HG03103 (cell line): ENCODE measurements at regions not wholly inside any gene's neighbourhood (a gene's known extent, or its start where the extent isn't known, plus 50 kb on each side); places are given as distances from the start of the nearest gene placed in this dataset.
"Not testable (repeated sequence)": the region's sequence is repeated elsewhere in the genome, so short reads cannot be mapped to it uniquely, and the experiment has no call there.

Experiments used
- ATAC-seq: cut with Tn5 transposase; IDR thresholded peaks from one replicate; pipeline ENCODE4 v1.9.1; 2021; ENCODE audit warnings: low read depth; ENCODE audit not compliant: unreplicated experiment

GRCh38 chr4:151459375-151459774 lies 50.4 kb downstream of the FHIP1A start:
- ATAC-seq, result no peak

DNA sequence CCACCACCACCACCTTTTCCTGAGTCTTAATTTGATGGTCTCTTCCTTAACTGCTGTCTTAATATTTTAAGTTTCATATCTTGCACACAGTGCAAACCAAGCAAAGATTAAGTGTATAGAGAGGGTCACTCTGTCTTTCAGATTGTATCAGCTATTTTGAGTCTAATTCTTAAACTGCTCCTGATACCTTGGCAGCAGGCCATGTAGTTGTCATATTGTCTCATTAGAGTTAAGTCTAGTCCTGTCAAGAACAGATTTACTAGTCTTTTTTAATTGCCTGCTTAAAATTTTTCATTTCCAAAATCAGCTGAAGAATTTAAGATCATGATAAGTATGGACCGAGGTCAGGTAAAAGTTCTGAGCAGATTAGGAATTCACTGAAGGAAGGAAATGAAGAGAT lies 51.5 kb downstream of the FHIP1A start:
- no peak for ATAC-seq

- no peak for ATAC-seq
Measured at GRCh38 chr4:151462554-151462953, 53.6 kb downstream of the FHIP1A start.

DNA sequence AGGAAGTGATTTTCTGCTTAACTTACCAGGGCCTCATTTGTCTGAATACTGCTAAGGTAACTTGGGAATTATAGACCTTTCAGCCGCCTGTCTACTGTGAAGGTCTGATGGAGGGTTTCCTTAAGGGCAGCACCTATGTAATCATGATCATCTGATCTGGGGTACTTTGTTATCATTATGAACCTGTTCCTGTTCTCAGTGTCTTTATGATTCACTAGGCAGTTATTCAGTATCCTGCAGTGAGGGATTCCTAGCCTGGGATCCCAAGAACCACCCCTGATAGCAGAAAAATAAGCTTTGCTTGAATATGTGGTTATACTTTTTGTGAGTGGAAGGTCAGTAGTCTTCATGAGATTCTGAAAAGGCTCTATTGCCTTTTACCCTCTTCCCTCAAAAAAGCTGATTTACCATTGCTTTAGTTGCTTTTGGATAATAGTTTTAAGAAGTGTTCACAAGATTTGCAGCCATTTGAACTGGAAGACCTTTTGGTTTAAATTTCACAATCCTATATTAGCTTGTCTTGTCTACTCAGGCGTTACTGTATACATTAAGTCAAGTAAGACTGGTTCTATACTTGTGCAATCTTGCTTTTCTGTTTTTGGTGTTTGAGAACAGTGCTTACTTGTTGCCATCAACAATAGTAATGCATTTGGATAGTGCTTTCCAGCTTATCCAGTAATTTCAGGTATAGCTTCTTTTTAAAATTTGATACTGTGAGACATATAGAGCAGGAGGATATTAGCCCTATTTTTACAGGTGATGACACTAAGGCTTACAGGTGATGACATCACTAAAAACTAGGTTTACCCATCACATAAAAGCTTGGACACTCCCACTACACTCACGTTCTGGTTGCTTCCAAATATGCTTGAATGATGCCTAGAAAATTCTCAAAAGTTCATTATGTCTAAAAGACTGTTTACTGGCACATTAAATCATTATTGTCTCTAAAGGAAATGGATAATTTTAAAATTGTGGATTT lies 60.0 kb downstream of the FHIP1A start:
- ATAC-seq, result no peak

GRCh38 chr4:151469970-151470369 lies 61.0 kb downstream of the FHIP1A start:
- no peak for ATAC-seq

DNA sequence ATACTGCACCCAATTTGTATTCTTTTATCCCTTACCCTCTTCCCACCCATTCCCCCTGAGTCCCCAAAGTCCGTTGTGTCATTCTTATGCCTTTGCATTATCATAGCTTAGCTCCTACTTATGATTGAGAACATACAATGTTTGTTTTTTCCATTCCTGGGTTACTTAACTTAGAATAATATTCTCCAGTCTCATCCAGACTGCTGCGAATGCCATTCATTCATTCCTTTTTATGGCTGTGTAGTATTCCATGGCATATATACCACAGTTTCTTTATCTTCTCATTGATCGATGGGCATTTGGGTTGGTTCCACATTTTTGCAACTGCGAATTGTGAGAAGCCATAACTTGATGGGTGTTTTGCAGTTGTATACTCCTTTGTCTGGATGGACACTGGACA lies 62.8 kb downstream of the FHIP1A start:
- no peak for ATAC-seq

DNA sequence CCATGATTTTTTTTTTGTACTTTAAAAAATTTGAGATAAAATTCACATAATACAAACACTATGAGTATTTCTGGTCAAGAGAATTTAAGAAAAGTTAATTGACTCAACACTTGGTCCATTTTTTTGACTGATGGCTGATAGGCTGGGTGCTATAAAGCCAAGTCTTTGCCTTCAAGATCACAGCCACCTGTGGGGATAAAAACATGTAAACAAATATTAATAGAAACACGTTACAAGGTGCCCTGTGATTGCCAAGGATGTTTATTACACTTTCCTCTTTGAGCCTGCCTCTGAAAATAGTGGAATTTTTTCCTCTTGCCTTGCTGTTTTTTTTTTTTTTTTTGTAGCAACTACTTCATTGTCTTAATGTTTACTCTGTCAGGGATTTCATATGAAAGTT lies 63.3 kb downstream of the FHIP1A start:
- no peak for ATAC-seq

- ATAC-seq, result no peak
Measured at GRCh38 chr4:151472711-151473110, 63.7 kb downstream of the FHIP1A start.

DNA sequence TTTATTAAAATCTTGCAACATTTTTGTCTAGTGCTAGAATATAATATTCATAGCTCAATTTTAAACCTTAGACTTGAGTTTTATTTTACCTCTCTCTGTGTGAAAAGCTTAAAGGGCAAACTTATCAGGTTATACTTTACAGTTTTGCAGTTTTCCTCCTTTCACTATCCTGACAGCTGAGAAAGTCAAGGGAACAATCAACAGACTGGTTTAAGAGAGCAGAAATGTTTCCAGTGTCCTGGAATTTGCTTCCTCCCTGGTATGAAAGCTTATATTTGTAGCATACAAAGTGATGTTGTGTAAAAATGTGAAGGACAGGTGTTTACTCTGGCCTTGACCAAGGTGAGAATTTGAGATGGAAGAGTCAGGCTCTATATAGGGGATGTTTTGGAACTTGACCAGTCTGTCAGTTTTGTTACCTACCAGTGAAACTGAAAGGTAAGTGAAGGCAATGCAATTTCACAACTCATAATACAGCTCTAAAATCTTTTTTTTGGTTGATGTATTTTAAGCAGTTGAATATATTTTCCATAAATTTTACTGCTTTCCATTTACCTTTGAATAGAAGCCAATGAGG lies 64.6 kb downstream of the FHIP1A start:
- ATAC-seq, result no peak

GRCh38 chr4:151475035-151475714 lies 66.2 kb downstream of the FHIP1A start:
- no peak for ATAC-seq

DNA sequence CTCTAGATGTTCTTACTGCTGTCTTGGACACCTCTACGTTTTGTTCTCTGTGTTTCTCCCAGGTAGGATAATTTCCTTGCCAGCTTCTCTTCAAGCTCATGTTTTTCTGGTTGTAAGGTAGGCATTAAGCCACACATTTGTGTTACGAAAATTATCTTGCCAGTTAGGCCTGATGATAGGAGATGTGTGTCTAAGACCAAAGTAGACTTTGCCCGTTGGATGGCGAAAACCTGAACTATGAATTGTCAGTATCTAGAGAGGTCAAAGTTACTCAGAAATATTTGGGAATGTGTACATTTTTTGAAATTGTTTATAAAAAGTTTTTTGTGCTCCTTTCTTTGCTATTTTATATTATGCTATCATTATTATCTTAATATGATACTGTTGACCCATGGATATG lies 72.8 kb downstream of the FHIP1A start:
- ATAC-seq, result no peak

GRCh38 chr4:151484396-151485102 lies 75.6 kb downstream of the FHIP1A start:
- no peak for ATAC-seq

GRCh38 chr4:151485541-151486131 lies 76.7 kb downstream of the FHIP1A start:
- ATAC-seq, result no peak

- ATAC-seq, result no peak
Measured at GRCh38 chr4:151486168-151486567, 77.2 kb downstream of the FHIP1A start.

DNA sequence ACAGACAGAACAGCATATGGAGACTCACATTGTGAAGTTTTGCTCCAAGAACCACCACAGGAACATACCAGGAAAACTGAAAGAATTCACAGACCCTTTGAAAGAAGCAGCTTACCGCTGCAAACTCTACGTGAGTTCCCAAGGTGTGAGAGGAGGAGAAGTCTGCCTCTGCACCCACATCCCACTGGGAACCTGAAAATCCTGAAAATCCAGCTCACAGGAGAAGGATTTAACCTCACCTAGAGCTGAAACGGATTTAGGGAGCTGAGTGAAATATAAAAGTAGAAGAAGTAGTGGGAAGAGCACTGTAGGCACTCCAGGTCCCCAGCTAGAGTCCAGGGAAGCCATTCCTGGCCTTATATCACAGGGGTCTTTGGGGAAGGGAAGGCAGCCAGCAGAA lies 80.0 kb downstream of the FHIP1A start:
- ATAC-seq, result no peak

- no peak for ATAC-seq
Measured at GRCh38 chr4:151489462-151490203, 80.7 kb downstream of the FHIP1A start.

GRCh38 chr4:151495612-151496011 lies 86.6 kb downstream of the FHIP1A start:
- ATAC-seq, result not testable (repeated sequence)

- not testable (repeated sequence) for ATAC-seq
Measured at GRCh38 chr4:151511548-151511947, 102.6 kb downstream of the FHIP1A start.

DNA sequence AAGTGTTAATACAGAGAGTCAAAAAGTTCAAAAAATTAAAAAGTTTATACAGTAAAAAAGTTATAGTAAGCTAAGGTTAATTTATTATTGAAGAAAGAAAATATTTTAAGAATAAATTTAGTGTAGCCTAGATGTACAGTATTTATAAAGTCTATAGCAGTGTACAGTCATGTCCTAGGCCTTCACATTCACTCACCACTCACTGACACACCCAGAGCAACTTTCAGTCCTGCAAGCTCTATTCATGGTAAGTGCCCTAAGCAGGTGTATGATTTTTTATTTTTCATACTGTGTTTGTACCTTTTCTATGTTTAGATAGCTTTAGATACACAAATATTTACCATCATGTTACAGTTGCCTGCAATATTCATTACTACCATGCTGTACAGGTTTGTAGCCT lies 108.9 kb downstream of the FHIP1A start:
- ATAC-seq, result no peak

- no peak for ATAC-seq
Measured at GRCh38 chr4:151518359-151518758, 109.4 kb downstream of the FHIP1A start.
